NOMO-1 (cell line): ENCODE measurements at regions not wholly inside any gene's neighbourhood (a gene's known extent, or its start where the extent isn't known, plus 50 kb on each side); places are given as distances from the start of the nearest gene placed in this dataset.

Experiments
- DNase-seq, 2 experiments: peaks; one replicate each; lab custom pipeline; 2025; ENCODE audit not compliant: unreplicated experiment in 2 of 2; lab: John Stamatoyannopoulos, UW

- no peak for DNase-seq
Measured at GRCh38 chr3:146685050-146685814, 80.1 kb upstream of the PLSCR5 start.

- DNase-seq: no peak
Measured at GRCh38 chr3:146682171-146682570, 77.0 kb upstream of the PLSCR5 start.

- no peak for DNase-seq
Measured at GRCh38 chr3:146680617-146681016, 75.5 kb upstream of the PLSCR5 start.

GRCh38 chr3:146679995-146680394 is 74.8 kb upstream of the PLSCR5 start:
- no peak for DNase-seq

GRCh38 chr3:146679191-146679590 is 74.0 kb upstream of the PLSCR5 start:
- DNase-seq: no peak

- no peak for DNase-seq
Measured at GRCh38 chr3:146672941-146673340, 67.8 kb upstream of the PLSCR5 start.

- no peak for DNase-seq
Measured at GRCh38 chr3:146664403-146664802, 59.3 kb upstream of the PLSCR5 start.

GRCh38 chr3:146658841-146659240 is 53.7 kb upstream of the PLSCR5 start:
- no peak for DNase-seq

GRCh38 chr3:146655333-146655996 is 50.3 kb upstream of the PLSCR5 start:
- no peak for DNase-seq
